Renal cortex interstitium (tissue), 11 donors: ENCODE measurements at regions not wholly inside any gene's neighbourhood (a gene's known extent, or its start where the extent isn't known, plus 50 kb on each side); places are given as distances from the start of the nearest gene placed in this dataset.

Experiments used
- DNase-seq, 11 donors: peaks; one replicate each; pipeline ENCODE4 v3.0.0-alpha.2; 2013; ENCODE audit warnings: low read depth in 9 of 11, low spot score in 4 of 11; ENCODE audit errors: extremely low read depth in 1 of 11

- no peak for DNase-seq
Measured at GRCh38 chr3:162136136-162136535, 639.5 kb downstream of the OTOL1 start.

GRCh38 chr3:162138509-162138908 lies 641.9 kb downstream of the OTOL1 start:
- DNase-seq: no peak

- DNase-seq: no peak
Measured at GRCh38 chr3:162139841-162140240, 643.2 kb downstream of the OTOL1 start.

GRCh38 chr3:162141272-162141791 lies 644.7 kb downstream of the OTOL1 start:
- DNase-seq: no peak

- no peak for DNase-seq
Measured at GRCh38 chr3:162142511-162142910, 645.9 kb downstream of the OTOL1 start.

- no peak for DNase-seq
Measured at GRCh38 chr3:162143180-162143579, 646.6 kb downstream of the OTOL1 start.

GRCh38 chr3:162147996-162148395 lies 651.4 kb downstream of the OTOL1 start:
- DNase-seq: no peak

- no peak for DNase-seq
Measured at GRCh38 chr3:162150790-162151189, 654.2 kb downstream of the OTOL1 start.

- no peak for DNase-seq
Measured at GRCh38 chr3:162152636-162153035, 656.0 kb downstream of the OTOL1 start.

GRCh38 chr3:162161595-162161994 lies 665.0 kb downstream of the OTOL1 start:
- no peak for DNase-seq

GRCh38 chr3:162165346-162165745 lies 668.7 kb downstream of the OTOL1 start:
- DNase-seq: no peak

GRCh38 chr3:162166543-162166942 lies 669.9 kb downstream of the OTOL1 start:
- no peak for DNase-seq

- DNase-seq: no peak
Measured at GRCh38 chr3:162168715-162169114, 672.1 kb downstream of the OTOL1 start.

GRCh38 chr3:162170581-162170980 lies 674.0 kb downstream of the OTOL1 start:
- DNase-seq: no peak

- no peak for DNase-seq
Measured at GRCh38 chr3:162171970-162172369, 675.4 kb downstream of the OTOL1 start.

- no peak for DNase-seq
Measured at GRCh38 chr3:162175145-162175544, 678.5 kb downstream of the OTOL1 start.

- DNase-seq: no peak
Measured at GRCh38 chr3:162175878-162176277, 679.3 kb downstream of the OTOL1 start.

- DNase-seq: no peak
Measured at GRCh38 chr3:162183440-162183839, 686.8 kb downstream of the OTOL1 start.

GRCh38 chr3:162192340-162193029 lies 695.9 kb downstream of the OTOL1 start:
- no peak for DNase-seq

- no peak for DNase-seq
Measured at GRCh38 chr3:162193148-162194095, 696.8 kb downstream of the OTOL1 start.
